ENCODE measurements at regions not wholly inside any gene's neighbourhood (a gene's known extent, or its start where the extent isn't known, plus 50 kb on each side); places are given as distances from the start of the nearest gene placed in this dataset.

DNA sequence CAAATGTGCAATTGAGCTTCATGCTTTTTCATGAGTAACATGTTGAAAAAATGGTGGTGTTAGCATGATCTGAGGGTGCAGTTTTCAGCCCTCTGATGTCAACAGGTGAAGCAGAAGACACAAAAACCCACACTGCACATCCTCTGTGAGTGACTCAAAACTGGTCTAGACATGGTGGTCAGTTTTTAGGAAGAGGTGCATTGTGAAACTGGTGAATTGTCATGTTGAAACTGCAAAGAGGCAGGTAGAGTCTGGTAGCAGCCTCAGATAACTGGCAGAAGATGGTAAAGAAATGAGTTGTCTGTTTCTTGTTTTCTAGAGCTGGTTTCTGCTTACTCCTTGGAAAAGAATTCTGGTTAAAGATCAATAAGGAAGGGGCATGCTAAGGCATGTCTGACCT, 97.3 kb upstream of the HMCN1 start:
- TF ChIP-seq, protein P1, sequence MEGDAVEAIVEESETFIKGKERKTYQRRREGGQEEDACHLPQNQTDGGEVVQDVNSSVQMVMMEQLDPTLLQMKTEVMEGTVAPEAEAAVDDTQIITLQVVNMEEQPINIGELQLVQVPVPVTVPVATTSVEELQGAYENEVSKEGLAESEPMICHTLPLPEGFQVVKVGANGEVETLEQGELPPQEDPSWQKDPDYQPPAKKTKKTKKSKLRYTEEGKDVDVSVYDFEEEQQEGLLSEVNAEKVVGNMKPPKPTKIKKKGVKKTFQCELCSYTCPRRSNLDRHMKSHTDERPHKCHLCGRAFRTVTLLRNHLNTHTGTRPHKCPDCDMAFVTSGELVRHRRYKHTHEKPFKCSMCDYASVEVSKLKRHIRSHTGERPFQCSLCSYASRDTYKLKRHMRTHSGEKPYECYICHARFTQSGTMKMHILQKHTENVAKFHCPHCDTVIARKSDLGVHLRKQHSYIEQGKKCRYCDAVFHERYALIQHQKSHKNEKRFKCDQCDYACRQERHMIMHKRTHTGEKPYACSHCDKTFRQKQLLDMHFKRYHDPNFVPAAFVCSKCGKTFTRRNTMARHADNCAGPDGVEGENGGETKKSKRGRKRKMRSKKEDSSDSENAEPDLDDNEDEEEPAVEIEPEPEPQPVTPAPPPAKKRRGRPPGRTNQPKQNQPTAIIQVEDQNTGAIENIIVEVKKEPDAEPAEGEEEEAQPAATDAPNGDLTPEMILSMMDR (IDR thresholded peaks at IDR 0.05; ENCODE audit: borderline replicate concordance, extremely low read depth, low read length, poor library complexity, severe bottlenecking): no peak
- no peak for TF ChIP-seq EZH2 (IDR thresholded peaks at IDR 0.05; ENCODE audit: borderline replicate concordance, low read depth, low read length, severe bottlenecking)
